ENCODE measurements at regions not wholly inside any gene's neighbourhood (a gene's known extent, or its start where the extent isn't known, plus 50 kb on each side); places are given as distances from the start of the nearest gene placed in this dataset.
"Not testable (repeated sequence)": the region's sequence is repeated elsewhere in the genome, so short reads cannot be mapped to it uniquely, and the experiment has no call there.

GRCh38 chr20:47845382-47845977, 60.2 kb upstream of the SULF2 start:
- not testable (repeated sequence) for DNase-seq

GRCh38 chr20:47844568-47844906, 59.3 kb upstream of the SULF2 start:
- DNase-seq, result not testable (repeated sequence)

DNA sequence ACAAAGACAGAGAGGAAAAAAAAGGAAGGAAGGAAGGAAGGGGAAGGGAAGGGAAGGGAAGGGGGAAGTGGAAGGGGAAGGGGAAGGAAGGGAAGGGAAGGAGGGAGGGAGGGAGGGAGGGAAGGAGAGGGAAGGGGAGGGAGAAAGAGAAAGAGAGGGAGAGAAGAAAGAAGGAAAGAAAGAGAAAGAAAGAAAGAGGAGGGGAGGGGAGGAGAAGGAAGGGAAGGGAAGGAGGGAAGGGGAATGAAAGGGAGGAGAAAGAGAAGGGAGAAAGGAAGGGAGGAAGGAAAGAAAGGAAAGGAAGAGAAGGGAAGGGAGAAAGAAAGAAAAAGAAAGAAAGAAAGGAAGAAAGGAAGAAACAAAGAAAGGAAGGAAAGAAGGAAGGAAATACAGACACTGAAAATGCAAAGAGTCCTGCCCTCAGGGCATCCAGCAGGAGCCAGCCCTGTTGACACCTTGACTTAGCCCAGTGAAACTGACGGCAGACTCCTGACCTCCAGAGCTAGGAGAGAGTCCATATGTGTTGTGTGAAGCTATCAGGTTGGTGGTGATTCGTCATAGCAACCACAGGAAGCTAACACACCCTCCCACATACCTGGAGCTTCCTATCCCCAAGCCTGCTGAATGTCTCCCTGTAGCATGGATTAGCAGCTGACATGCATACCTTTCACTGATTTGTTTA, 58.7 kb upstream of the SULF2 start:
- no peak for DNase-seq

DNA sequence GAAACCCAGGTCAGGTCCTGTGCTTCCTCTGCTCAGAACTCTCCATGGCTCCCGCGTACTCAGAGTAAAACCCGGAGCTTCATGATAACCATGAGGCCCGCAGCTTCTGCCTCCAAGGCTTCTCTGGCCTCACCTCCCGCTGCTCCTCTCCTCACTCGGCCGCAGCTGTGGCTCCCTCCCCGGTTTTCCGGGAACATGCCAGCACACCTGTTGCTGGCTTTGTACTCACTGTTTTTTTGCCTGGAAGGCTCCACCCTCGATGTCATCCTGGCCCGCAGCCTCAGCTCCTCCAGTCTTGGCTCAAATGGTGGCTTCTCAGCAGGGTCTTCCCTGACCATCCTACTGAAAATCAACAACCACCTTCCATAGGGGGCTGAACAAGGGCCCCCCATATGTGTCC, 57.7 kb upstream of the SULF2 start:
- not testable (repeated sequence) for DNase-seq

- DNase-seq, result not testable (repeated sequence)
Measured at GRCh38 chr20:47842004-47842403, 56.7 kb upstream of the SULF2 start.

DNA sequence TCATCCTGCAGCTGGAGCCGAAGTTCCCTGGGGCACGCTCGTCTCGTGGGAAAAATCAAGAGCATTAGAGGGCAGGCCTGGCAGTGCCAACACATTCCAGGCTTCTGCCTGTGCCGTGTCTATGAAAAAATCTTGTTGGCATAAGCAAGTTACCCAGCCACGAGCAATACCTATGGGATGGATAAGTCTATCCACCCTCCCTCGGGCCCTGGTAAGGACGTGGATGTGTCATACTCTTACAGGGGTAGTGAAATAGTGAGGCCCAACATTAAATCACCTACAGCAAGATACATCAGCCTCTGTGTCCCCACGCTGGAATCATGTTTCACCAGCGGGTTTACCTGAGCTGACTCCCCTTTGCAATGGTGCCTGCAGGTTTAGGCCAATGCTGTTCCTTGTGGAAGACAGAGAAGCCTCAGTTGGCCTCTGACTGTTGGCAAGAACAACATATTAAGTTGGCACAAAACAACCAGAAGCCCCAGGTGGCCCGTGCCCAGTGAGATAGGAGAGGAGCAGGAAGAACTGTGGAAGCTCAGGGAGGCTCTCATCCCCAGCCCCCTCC, 51.1 kb upstream of the SULF2 start:
- DNase-seq, result not testable (repeated sequence)
